IMR-90 (cell line): ENCODE measurements at regions not wholly inside any gene's neighbourhood (a gene's known extent, or its start where the extent isn't known, plus 50 kb on each side); places are given as distances from the start of the nearest gene placed in this dataset.

Experiments used
- ATAC-seq: fragments of 200-7000 bp; cut with Tn5 transposase; 2 replicates; pipeline ENCODE4 v1.9.1; 2020; ENCODE audit warnings: low read depth, mild to moderate bottlenecking, moderate library complexity
- BruUV-seq: library from RNA; stranded (reverse); fragments of 400-500 nt; replicated peaks from 2 replicates; lab custom pipeline; 2021; lab: Mats Ljungman, UMichigan
- CTCF ChIA-PET: fragments of 300-600 bp; formaldehyde crosslinking; extraction: SDS; loops from one replicate; lab custom pipeline; 2021; ENCODE audit warnings: antibody characterized with exemption; lab: Yijun Ruan, JAX
- POLR2A ChIA-PET: fragments of 300-600 bp; sonication (Branson Sonifier 250); formaldehyde crosslinking; loops from one replicate; lab custom pipeline; 2022; ENCODE audit warnings: antibody characterized with exemption; ENCODE audit not compliant: unreplicated experiment; lab: Charles Lee
- DNase-seq: peaks from one replicate; pipeline ENCODE4 v3.0.0; 2013
- H2AFZ ChIP-seq: replicated peaks from 2 replicates; pipeline ENCODE3; 2013; ENCODE audit warnings: low read length, mild to moderate bottlenecking; ENCODE audit not compliant: poor library complexity
- H2AK5ac ChIP-seq: 2 replicates; pipeline ENCODE4 v1.6.1; 2013; ENCODE audit warnings: low read depth, low read length, inconsistent platforms
- H2AK9ac ChIP-seq: replicated peaks from 2 replicates; pipeline ENCODE3; 2013; ENCODE audit warnings: mild to moderate bottlenecking, low read depth, low read length, moderate library complexity; ENCODE audit not compliant: poor library complexity
- H2BK120ac ChIP-seq: 2 replicates; pipeline ENCODE4 v1.6.1; 2013; ENCODE audit warnings: low read depth, low read length, inconsistent platforms
- H2BK15ac ChIP-seq: 3 replicates; pipeline ENCODE4 v1.6.1; 2013; ENCODE audit warnings: low read depth, low read length, inconsistent platforms
- H2BK20ac ChIP-seq: 2 replicates; pipeline ENCODE4 v1.6.1; 2013; ENCODE audit warnings: low read depth, mild to moderate bottlenecking, inconsistent platforms, low read length, moderate library complexity
- H2BK5ac ChIP-seq: 2 replicates; pipeline ENCODE4 v1.6.1; 2013; ENCODE audit warnings: mild to moderate bottlenecking, low read depth, low read length, inconsistent platforms; ENCODE audit not compliant: poor library complexity, severe bottlenecking
- H3K14ac ChIP-seq: replicated peaks from 2 replicates; pipeline ENCODE4 v1.6.1; 2013; ENCODE audit warnings: low read depth, low read length, inconsistent platforms
- H3K18ac ChIP-seq: 2 replicates; pipeline ENCODE4 v1.6.1; 2013; ENCODE audit warnings: low read depth, low read length, control low read depth
- H3K23ac ChIP-seq: 2 replicates; pipeline ENCODE4 v1.6.1; 2013; ENCODE audit warnings: low read depth, low read length, inconsistent platforms
- H3K27ac ChIP-seq: 2 replicates; pipeline ENCODE4 v1.5.1; 2013; ENCODE audit warnings: mild to moderate bottlenecking, control low read depth, low read length; ENCODE audit not compliant: insufficient read depth
- H3K27me3 ChIP-seq: 2 replicates; pipeline ENCODE4 v1.6.1; 2013; ENCODE audit warnings: low read length; ENCODE audit not compliant: control insufficient read depth, insufficient read depth
- H3K36me3 ChIP-seq: 2 replicates; pipeline ENCODE4 v1.6.1; 2013; ENCODE audit warnings: low read length, mixed read lengths; ENCODE audit not compliant: control insufficient read depth, insufficient read depth
- H3K4ac ChIP-seq: 2 replicates; pipeline ENCODE4 v1.6.1; 2013; ENCODE audit warnings: low read depth, low read length, inconsistent platforms
- H3K4me1 ChIP-seq: 2 replicates; pipeline ENCODE4 v1.6.1; 2013; ENCODE audit warnings: low read length, mixed read lengths; ENCODE audit not compliant: control insufficient read depth, insufficient read depth
- H3K4me2 ChIP-seq: 2 replicates; pipeline ENCODE4 v1.6.1; 2013; ENCODE audit warnings: low read depth, mild to moderate bottlenecking, control low read depth, low read length, moderate library complexity
- H3K4me3 ChIP-seq: 2 replicates; pipeline ENCODE4 v1.5.1; 2013; ENCODE audit warnings: low read depth, mild to moderate bottlenecking, control low read depth, low read length, moderate library complexity; ENCODE audit not compliant: insufficient read depth
- H3K56ac ChIP-seq: 2 replicates; pipeline ENCODE4 v1.6.1; 2013; ENCODE audit warnings: low read length, inconsistent platforms; ENCODE audit not compliant: insufficient read depth; ENCODE audit errors: extremely low read depth
- H3K79me1 ChIP-seq, 2 experiments: 2 replicates each; pipeline ENCODE4 v1.6.1; 2013; ENCODE audit warnings: low read length in 2 of 2, inconsistent platforms in 1 of 2, low read depth in 1 of 2
- H3K9ac ChIP-seq: 2 replicates; pipeline ENCODE4 v1.6.1; 2013; ENCODE audit warnings: low read depth, low read length, control low read depth
- H3K9me1 ChIP-seq: 2 replicates; pipeline ENCODE4 v1.6.1; 2013; ENCODE audit warnings: low read length, inconsistent platforms; ENCODE audit not compliant: insufficient read depth
- H3K9me3 ChIP-seq: 2 replicates; pipeline ENCODE4 v1.6.1; 2013; ENCODE audit warnings: low read length; ENCODE audit not compliant: control insufficient read depth, insufficient read depth
- H4K20me1 ChIP-seq: 2 replicates; pipeline ENCODE4 v1.6.1; 2013; ENCODE audit warnings: low read length, inconsistent platforms; ENCODE audit not compliant: insufficient read depth
- H4K5ac ChIP-seq: 2 replicates; pipeline ENCODE4 v1.6.1; 2013; ENCODE audit warnings: mild to moderate bottlenecking, low read depth, low read length, control low read depth
- H4K8ac ChIP-seq, 2 experiments: 2 replicates each; pipeline ENCODE4 v1.6.1; 2013; ENCODE audit warnings: low read depth in 2 of 2, low read length in 2 of 2, control low read depth in 1 of 2, inconsistent platforms in 1 of 2
- H4K91ac ChIP-seq: 2 replicates; pipeline ENCODE4 v1.6.1; 2013; ENCODE audit warnings: low read depth, low read length, inconsistent platforms; ENCODE audit not compliant: insufficient read depth
- BHLHE40 ChIP-seq: fragments of 150-350 bp; IDR thresholded peaks from 2 replicates; pipeline ENCODE4 v1.6.1; 2016; ENCODE audit warnings: mild to moderate bottlenecking, low read depth, low read length
- CHD1 ChIP-seq: IDR thresholded peaks from 2 replicates; pipeline ENCODE4 v1.6.1; 2012; ENCODE audit warnings: low read depth, low read length, improper control_type of control experiment
- FOS ChIP-seq: fragments of 150-350 bp; IDR thresholded peaks from 2 replicates; pipeline ENCODE4 v1.6.1; 2016; ENCODE audit warnings: low read depth, low read length
- MAFK ChIP-seq: IDR thresholded peaks from 2 replicates; pipeline ENCODE4 v1.6.1; 2012; ENCODE audit warnings: low read depth, low read length, improper control_type of control experiment
- MAZ ChIP-seq: IDR thresholded peaks from 2 replicates; pipeline ENCODE4 v1.6.1; 2012; ENCODE audit warnings: low read depth, mild to moderate bottlenecking, low read length, improper control_type of control experiment, moderate library complexity, borderline replicate concordance
- MXI1 ChIP-seq: IDR thresholded peaks from 2 replicates; pipeline ENCODE4 v1.6.1; 2012; ENCODE audit warnings: low read depth, mild to moderate bottlenecking, low read length, moderate library complexity, borderline replicate concordance
- NFE2L2 ChIP-seq: fragments of 150-350 bp; IDR thresholded peaks from 2 replicates; pipeline ENCODE4 v1.6.1; 2016; ENCODE audit warnings: low read depth, mild to moderate bottlenecking, low read length
- RAD21 ChIP-seq: IDR thresholded peaks from 2 replicates; pipeline ENCODE4 v1.6.1; 2012; ENCODE audit warnings: low read length, improper control_type of control experiment
- RCOR1 ChIP-seq: IDR thresholded peaks from 2 replicates; pipeline ENCODE4 v1.6.1; 2012; ENCODE audit warnings: mild to moderate bottlenecking, low read length, improper control_type of control experiment; ENCODE audit not compliant: insufficient replicate concordance
- RFX5 ChIP-seq: IDR thresholded peaks from 2 replicates; pipeline ENCODE4 v1.8.0; 2012; ENCODE audit warnings: low read depth, mild to moderate bottlenecking, low read length, moderate library complexity
- SMC3 ChIP-seq: fragments of 150-350 bp; IDR thresholded peaks from 2 replicates; pipeline ENCODE4 v1.6.1; 2016; ENCODE audit warnings: low read depth, mild to moderate bottlenecking, antibody characterized with exemption, low read length, moderate library complexity
- WGBS, 2 experiments: methylation state at CpG; one replicate each; pipeline versions ENCODE4 v1.1.5 to v1.1.7; 2013; ENCODE audit warnings: missing lambda C conversion rate in 2 of 2; ENCODE audit not compliant: insufficient read length in 1 of 2; ENCODE audit errors: extremely low coverage in 2 of 2; 5-methylcytosine and 5-hydroxymethylcytosine counted together
- dilution Hi-C: fragments of 300-500 bp; cut with HindIII; formaldehyde crosslinking; loops from one replicate; pipeline ENCODE4 v1.14.3; 2018; ENCODE audit warnings: low sequenced_read_pairs; ENCODE audit not compliant: unreplicated experiment
- in situ Hi-C: fragments of 300-500 bp; cut with MboI; formaldehyde crosslinking; loops from 3 replicates; pipeline ENCODE4 v1.14.3; 2019; ENCODE audit warnings: low sequenced_read_pairs, inconsistent platforms, mixed read lengths
- intact Hi-C: fragments of 100-400 bp; cut with micrococcal nuclease; formaldehyde crosslinking; loops from 2 replicates; pipeline ENCODE4 v1.10.0; 2022
- TF ChIP-seq, protein P1 (sequence below): fragments of 150-350 bp; IDR thresholded peaks from 2 replicates; pipeline ENCODE4 v1.6.1; 2016; ENCODE audit warnings: low read depth, mild to moderate bottlenecking, low read length, moderate library complexity, borderline replicate concordance
- TF ChIP-seq, protein P2 (sequence below): conservative IDR thresholded peaks from 2 replicates; pipeline ENCODE4 v1.5.1; 2012; ENCODE audit warnings: mild to moderate bottlenecking, low read depth, low read length, improper control_type of control experiment
- TF ChIP-seq, protein P3 (sequence below): fragments of 150-350 bp; IDR thresholded peaks from 2 replicates; pipeline ENCODE4 v1.6.1; 2017; ENCODE audit warnings: mild to moderate bottlenecking, antibody characterized with exemption, low read length, low read depth

DNA sequence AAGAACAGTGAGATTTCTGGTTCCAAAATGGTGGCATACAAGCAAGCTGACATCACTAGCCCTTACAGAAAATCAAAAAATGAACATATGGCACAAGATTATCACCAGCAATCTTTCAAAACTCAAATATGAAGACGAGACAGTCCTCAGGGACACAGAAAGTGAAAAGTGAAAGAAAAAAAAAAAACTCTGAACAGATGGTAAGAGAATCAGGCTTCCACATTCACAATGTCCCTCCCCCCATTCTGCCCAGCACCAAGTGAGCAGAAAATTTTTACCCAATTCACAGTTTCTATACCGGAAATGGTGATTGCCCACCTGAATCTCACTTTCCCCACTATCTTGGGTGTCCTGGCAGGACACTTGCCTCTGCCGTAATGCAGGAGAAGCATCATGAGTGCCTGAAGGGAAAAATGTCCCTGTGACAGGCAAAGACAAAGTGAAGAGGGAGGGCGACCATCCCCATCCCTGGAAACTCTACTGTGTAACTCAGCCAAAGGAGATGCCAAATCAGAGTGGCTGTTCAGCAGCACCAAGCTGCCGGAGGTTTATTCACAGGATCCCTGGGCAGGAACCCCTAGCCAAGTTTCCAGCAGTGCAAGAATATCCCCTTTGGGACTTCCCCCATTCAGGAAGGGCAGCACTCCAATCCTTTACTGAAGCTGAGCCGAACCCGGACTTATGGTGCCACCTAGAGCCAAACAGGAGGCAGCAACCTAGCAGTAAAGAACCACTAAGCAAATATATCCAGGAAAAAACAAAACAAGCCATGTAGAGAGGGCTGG is 312.2 kb downstream of the LRATD1 start:
- Histone ChIP-seq H3K79me1 (no peaks in the 10 kb centered on the region), H4K5ac (no peak overlapping the region), H3K9me3 (peaks cover 4% of the 10 kb centered on the region; the same call in 1 of the 2 replicates), H3K18ac (no peak overlapping the region), H4K91ac (no peak overlapping the region), H3K9ac (no peak overlapping the region), H3K36me3 (no peaks in the 10 kb centered on the region), H3K9me1 (no peaks in the 10 kb centered on the region), H3K4me2 (no peak overlapping the region), H2BK20ac (no peak overlapping the region), H3K4ac (no peak overlapping the region), H3K14ac (no peak overlapping the region), H2AK9ac (no peak overlapping the region), H4K8ac (no peak overlapping the region), H3K27me3 (no peaks in the 10 kb centered on the region), H2AK5ac (no peak overlapping the region), H3K4me3 (no peak overlapping the region), H3K56ac (no peak overlapping the region), H2BK5ac (no peak overlapping the region), H3K23ac (no peak overlapping the region), H2AFZ (no peak overlapping the region), H2BK120ac (no peak overlapping the region), H4K20me1 (no peaks in the 10 kb centered on the region), H3K27ac (no peak overlapping the region), H2BK15ac (no peak overlapping the region), H3K4me1 (no peaks in the 10 kb centered on the region)
- 20% methylated on average over 1 of the region's 7 CpGs; no CpG with 5 or more reads in 1 of the 2 experiments for WGBS, 2 experiments
- no TSS peak for BruUV-seq
- DNase-seq (peak; percentile 34), ATAC-seq (peak; percentile 42; the same call in 1 of the 2 replicates)
- CTCF ChIA-PET: interaction anchor here (0.7 kb wide), 1 partner anchor 469 kb away, joined by 3 read pairs; no protein-coding TSS in a partner anchor
- dilution Hi-C loops (no loop called here), intact Hi-C loops (no loop called here), in situ Hi-C loops (no loop called here)
- POLR2A ChIA-PET: interaction anchor here (0.6 kb wide), 1 partner anchor 537 kb away, joined by 5 read pairs; no protein-coding TSS in a partner anchor
- TF ChIP-seq MXI1 (no peak), MAZ (no peak), RAD21 (peak; percentile 49), MAFK (no peak), NFE2L2 (no peak), SMC3 (peak; percentile 19; the same call in 1 of the 2 replicates), CHD1 (no peak), RFX5 (no peak), FOS (no peak), BHLHE40 (no peak), RCOR1 (no peak)
- TF ChIP-seq, protein P1, sequence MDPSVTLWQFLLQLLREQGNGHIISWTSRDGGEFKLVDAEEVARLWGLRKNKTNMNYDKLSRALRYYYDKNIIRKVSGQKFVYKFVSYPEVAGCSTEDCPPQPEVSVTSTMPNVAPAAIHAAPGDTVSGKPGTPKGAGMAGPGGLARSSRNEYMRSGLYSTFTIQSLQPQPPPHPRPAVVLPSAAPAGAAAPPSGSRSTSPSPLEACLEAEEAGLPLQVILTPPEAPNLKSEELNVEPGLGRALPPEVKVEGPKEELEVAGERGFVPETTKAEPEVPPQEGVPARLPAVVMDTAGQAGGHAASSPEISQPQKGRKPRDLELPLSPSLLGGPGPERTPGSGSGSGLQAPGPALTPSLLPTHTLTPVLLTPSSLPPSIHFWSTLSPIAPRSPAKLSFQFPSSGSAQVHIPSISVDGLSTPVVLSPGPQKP: no peak
- TF ChIP-seq, protein P2, sequence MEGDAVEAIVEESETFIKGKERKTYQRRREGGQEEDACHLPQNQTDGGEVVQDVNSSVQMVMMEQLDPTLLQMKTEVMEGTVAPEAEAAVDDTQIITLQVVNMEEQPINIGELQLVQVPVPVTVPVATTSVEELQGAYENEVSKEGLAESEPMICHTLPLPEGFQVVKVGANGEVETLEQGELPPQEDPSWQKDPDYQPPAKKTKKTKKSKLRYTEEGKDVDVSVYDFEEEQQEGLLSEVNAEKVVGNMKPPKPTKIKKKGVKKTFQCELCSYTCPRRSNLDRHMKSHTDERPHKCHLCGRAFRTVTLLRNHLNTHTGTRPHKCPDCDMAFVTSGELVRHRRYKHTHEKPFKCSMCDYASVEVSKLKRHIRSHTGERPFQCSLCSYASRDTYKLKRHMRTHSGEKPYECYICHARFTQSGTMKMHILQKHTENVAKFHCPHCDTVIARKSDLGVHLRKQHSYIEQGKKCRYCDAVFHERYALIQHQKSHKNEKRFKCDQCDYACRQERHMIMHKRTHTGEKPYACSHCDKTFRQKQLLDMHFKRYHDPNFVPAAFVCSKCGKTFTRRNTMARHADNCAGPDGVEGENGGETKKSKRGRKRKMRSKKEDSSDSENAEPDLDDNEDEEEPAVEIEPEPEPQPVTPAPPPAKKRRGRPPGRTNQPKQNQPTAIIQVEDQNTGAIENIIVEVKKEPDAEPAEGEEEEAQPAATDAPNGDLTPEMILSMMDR: 0 out of 2 replicates have a peak, but pooled peaks have one; percentile 23
- TF ChIP-seq, protein P3, sequence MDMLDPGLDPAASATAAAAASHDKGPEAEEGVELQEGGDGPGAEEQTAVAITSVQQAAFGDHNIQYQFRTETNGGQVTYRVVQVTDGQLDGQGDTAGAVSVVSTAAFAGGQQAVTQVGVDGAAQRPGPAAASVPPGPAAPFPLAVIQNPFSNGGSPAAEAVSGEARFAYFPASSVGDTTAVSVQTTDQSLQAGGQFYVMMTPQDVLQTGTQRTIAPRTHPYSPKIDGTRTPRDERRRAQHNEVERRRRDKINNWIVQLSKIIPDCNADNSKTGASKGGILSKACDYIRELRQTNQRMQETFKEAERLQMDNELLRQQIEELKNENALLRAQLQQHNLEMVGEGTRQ: no peak
